ENCODE measurements at regions not wholly inside any gene's neighbourhood (a gene's known extent, or its start where the extent isn't known, plus 50 kb on each side); places are given as distances from the start of the nearest gene placed in this dataset.

DNA sequence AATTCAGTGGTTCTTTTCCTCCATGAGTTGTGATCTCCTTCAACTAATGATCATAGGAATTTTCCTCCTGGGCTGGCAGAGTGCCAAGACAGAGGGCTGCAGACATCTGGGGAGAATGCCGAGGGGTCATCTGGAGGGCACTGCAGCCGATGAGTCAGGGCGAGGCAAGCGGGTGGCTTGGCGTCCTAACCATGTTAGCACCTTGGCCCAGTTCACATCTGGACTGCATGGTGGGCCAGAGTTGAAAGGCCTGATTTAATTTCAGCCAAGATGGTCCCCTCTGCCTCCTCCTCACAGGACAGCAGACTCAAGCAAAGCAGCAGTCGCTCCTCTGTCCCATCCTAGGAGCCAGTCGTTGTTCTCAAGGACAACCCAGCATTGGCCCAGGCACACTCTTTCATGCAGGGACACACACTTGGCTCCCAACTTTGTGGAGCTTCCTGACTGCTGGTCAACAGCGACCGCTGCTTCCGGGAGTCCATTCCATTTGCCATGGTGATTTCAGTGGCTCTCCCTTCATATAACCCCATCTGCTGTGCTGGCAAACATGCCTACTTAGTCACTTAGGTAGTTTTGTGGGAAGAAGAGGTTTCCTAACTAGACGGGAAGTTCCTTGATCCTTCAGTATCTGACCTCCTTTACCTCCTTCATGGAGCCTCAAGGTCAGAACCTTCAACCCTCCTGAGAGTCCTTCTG, 161.8 kb downstream of the TTC8 start:
- TF ChIP-seq CTCF (IDR thresholded peaks at IDR 0.05) (no peak), POLR2A (IDR thresholded peaks at IDR 0.05) (no peak)

Data from ovary (tissue), 3 donors.